T-helper 2 cell treated with Interferon-gamma antibody and Interleukin-4, amounts not matched to agents 5 μg/mL and 100 μg/mL, for 36 hours (primary cell): ENCODE measurements at regions not wholly inside any gene's neighbourhood (a gene's known extent, or its start where the extent isn't known, plus 50 kb on each side); places are given as distances from the start of the nearest gene placed in this dataset.

Experiments
- DNase-seq: peaks from one replicate; pipeline ENCODE4 v3.0.0; 2021; ENCODE audit warnings: low spot score
- H3K27ac Mint-ChIP-seq: one replicate; pipeline ENCODE4 v1.8.0; 2021; ENCODE audit warnings: mild to moderate bottlenecking, mixed read lengths
- H3K27me3 Mint-ChIP-seq: one replicate; pipeline ENCODE4 v1.8.0; 2021; ENCODE audit warnings: low read depth, mixed read lengths
- H3K36me3 Mint-ChIP-seq: one replicate; pipeline ENCODE4 v1.8.0; 2021; ENCODE audit warnings: low read depth, mixed read lengths
- H3K4me1 Mint-ChIP-seq: one replicate; pipeline ENCODE4 v1.8.0; 2021; ENCODE audit warnings: low read depth, mixed read lengths
- H3K4me3 Mint-ChIP-seq: one replicate; pipeline ENCODE4 v1.8.0; 2022; ENCODE audit warnings: mild to moderate bottlenecking, moderate library complexity, mixed read lengths
- H3K9me3 Mint-ChIP-seq: one replicate; pipeline ENCODE4 v1.8.0; 2021; ENCODE audit warnings: mixed read lengths

GRCh38 chr14:56956182-56956581, 145.9 kb upstream of the OTX2 start:
- H3K4me1 Mint-ChIP-seq, result no peaks in the 10 kb centered on the region
- no peaks in the 10 kb centered on the region for H3K9me3 Mint-ChIP-seq
- no peak for DNase-seq
- no peak overlapping the region for H3K4me3 Mint-ChIP-seq
- H3K36me3 Mint-ChIP-seq, result no peaks in the 10 kb centered on the region
- H3K27me3 Mint-ChIP-seq, result no peaks in the 10 kb centered on the region
- H3K27ac Mint-ChIP-seq, result no peak overlapping the region

- H3K9me3 Mint-ChIP-seq, result no peaks in the 10 kb centered on the region
Measured at GRCh38 chr14:56955745-56956144, 145.5 kb upstream of the OTX2 start.

GRCh38 chr14:56953884-56954283, 143.6 kb upstream of the OTX2 start:
- no peak for DNase-seq
- Mint-ChIP-seq H3K27ac (no peak overlapping the region), H3K36me3 (no peaks in the 10 kb centered on the region), H3K4me3 (no peak overlapping the region), H3K9me3 (no peaks in the 10 kb centered on the region), H3K4me1 (no peaks in the 10 kb centered on the region), H3K27me3 (no peaks in the 10 kb centered on the region)

More at GRCh38 chr14:56955745-56956144, 145.5 kb upstream of the OTX2 start:
- H3K36me3 Mint-ChIP-seq, result no peaks in the 10 kb centered on the region
- H3K27me3 Mint-ChIP-seq, result no peaks in the 10 kb centered on the region
- no peak overlapping the region for H3K27ac Mint-ChIP-seq
- H3K4me3 Mint-ChIP-seq, result no peak overlapping the region
- DNase-seq, result no peak
- no peaks in the 10 kb centered on the region for H3K4me1 Mint-ChIP-seq

DNA sequence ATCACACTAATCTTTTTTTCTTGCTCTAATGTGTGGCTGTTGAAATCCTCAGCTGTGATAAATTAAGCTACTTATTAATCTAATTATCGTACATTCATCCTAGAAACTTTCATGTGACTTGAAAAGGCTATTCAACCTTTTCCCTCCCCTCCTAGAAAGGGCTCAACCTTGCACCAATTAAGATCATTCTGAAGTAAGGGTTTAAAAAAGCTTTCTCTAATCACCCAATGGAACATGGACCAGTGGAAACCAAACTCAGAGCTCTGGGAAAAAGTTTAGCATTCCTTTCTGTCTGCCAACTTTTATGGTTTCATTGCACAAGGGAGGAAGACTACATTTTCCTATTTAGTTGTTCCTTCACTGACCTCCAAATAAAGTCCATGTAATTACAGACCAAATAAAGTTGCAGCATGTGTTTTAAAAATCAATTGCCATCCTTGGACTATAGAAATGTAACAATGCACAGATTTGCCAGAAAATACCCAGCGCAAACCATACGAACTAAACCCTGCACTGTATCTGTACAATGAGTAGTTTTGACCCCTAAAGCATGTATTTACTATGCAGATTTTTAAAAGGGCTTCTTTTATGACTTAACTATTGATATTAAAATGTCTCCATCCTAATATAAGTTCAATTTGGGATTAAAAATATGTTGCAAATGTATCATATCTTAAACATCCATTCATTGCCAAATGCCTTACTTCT, 142.6 kb upstream of the OTX2 start:
- no peaks in the 10 kb centered on the region for H3K27me3 Mint-ChIP-seq
- DNase-seq, result no peak
- no peaks in the 10 kb centered on the region for H3K4me1 Mint-ChIP-seq
- H3K27ac Mint-ChIP-seq, result no peak overlapping the region
- no peak overlapping the region for H3K4me3 Mint-ChIP-seq
- H3K36me3 Mint-ChIP-seq, result no peaks in the 10 kb centered on the region
- H3K9me3 Mint-ChIP-seq, result no peaks in the 10 kb centered on the region

- no peaks in the 10 kb centered on the region for H3K36me3 Mint-ChIP-seq
Measured at GRCh38 chr14:56949828-56950227, 139.5 kb upstream of the OTX2 start.

GRCh38 chr14:56945291-56945690, 135.0 kb upstream of the OTX2 start:
- H3K27me3 Mint-ChIP-seq, result no peaks in the 10 kb centered on the region
- no peak overlapping the region for H3K4me3 Mint-ChIP-seq
- H3K4me1 Mint-ChIP-seq, result no peaks in the 10 kb centered on the region
- H3K36me3 Mint-ChIP-seq, result no peaks in the 10 kb centered on the region
- peaks cover 5% of the 10 kb centered on the region for H3K9me3 Mint-ChIP-seq
- no peak for DNase-seq
- H3K27ac Mint-ChIP-seq, result no peak overlapping the region

More at GRCh38 chr14:56949828-56950227, 139.5 kb upstream of the OTX2 start:
- Mint-ChIP-seq H3K4me1 (no peaks in the 10 kb centered on the region), H3K4me3 (no peak overlapping the region), H3K27me3 (no peaks in the 10 kb centered on the region), H3K9me3 (no peaks in the 10 kb centered on the region), H3K27ac (no peak overlapping the region)
- DNase-seq, result no peak

DNA sequence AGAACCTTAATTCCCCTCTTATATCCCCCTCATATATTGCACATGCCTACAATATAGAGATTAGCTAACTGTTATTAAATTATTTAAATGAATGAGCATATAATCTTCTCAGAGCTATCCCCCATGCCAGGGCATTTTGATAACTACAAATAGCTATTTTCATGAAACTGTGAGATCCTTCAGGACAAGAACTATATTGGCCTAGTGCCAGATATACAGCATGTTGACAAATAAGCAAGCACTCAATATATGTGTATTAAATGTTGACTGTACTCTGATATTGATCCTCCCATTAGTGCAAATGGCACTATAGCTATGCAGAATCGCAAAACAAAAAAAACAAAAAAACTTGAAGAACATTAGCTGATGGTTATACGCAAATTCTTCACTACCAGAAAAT, 134.1 kb upstream of the OTX2 start:
- Mint-ChIP-seq H3K9me3 (peaks cover 5% of the 10 kb centered on the region), H3K4me3 (no peak overlapping the region), H3K27me3 (no peaks in the 10 kb centered on the region), H3K27ac (no peak overlapping the region), H3K36me3 (no peaks in the 10 kb centered on the region), H3K4me1 (no peaks in the 10 kb centered on the region)
- DNase-seq, result no peak

DNA sequence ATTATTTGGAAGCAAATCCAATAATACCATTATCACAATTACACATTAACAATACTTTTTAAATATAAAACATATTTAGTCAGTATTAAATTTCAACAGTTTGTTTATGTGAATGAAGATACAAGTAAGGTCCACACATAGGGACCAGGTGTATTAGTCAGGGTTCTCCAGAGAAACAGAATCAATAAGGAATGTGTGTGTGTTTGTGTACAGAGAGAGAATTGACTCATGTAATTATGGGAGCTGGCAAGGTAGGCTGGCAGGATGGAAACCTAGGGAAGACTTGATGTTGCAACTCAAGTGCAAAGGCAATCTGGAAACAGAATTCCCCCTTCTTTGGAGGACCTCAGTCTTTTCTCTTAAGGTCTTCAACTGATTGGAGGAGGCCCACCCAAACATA, 123.2 kb upstream of the OTX2 start:
- H3K4me1 Mint-ChIP-seq, result no peaks in the 10 kb centered on the region
- H3K27me3 Mint-ChIP-seq, result no peaks in the 10 kb centered on the region
- DNase-seq, result no peak
- no peak overlapping the region for H3K4me3 Mint-ChIP-seq
- H3K9me3 Mint-ChIP-seq, result no peaks in the 10 kb centered on the region
- H3K27ac Mint-ChIP-seq, result no peak overlapping the region
- no peaks in the 10 kb centered on the region for H3K36me3 Mint-ChIP-seq

- DNase-seq, result no peak
- H3K27me3 Mint-ChIP-seq, result no peaks in the 10 kb centered on the region
- no peak overlapping the region for H3K4me3 Mint-ChIP-seq
- no peaks in the 10 kb centered on the region for H3K4me1 Mint-ChIP-seq
- H3K9me3 Mint-ChIP-seq, result no peaks in the 10 kb centered on the region
- no peak overlapping the region for H3K27ac Mint-ChIP-seq
- H3K36me3 Mint-ChIP-seq, result no peaks in the 10 kb centered on the region
Measured at GRCh38 chr14:56918849-56919574, 108.7 kb upstream of the OTX2 start.

GRCh38 chr14:56905282-56905681, 95.0 kb upstream of the OTX2 start:
- Mint-ChIP-seq H3K27me3 (peaks cover 3% of the 10 kb centered on the region), H3K4me3 (no peak overlapping the region), H3K9me3 (no peaks in the 10 kb centered on the region), H3K4me1 (no peaks in the 10 kb centered on the region), H3K27ac (no peak overlapping the region), H3K36me3 (no peaks in the 10 kb centered on the region)
- no peak for DNase-seq

DNA sequence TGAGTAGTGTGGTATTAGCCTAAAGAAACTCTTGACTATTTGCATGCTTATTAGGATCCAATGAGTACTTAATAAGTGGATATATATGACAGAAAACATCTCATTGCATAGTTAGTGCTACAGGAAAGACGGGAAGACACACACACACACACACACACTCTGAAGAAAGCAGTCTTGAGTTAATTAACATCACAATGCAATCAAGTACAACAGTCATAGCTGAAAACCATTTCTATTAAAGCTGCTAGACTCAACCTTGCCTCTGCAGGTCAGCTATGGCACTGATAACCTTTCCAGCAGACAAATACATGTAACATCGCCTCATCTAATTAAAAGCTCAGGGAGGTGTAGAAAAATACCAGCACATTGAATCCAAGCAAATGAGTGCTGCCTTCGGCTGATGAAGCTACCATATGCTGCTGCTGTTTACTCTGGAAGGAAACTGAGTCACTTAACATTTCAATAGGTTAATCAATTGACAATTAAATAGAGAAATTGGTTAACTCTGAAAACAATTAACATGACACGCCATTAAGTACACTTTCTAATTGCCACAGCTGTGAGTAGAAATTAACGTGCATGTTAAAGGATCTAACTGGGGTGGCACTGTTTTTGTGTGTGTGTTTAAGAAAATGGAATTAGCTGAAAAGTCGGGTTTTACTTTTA, 93.2 kb upstream of the OTX2 start:
- H3K27me3 Mint-ChIP-seq, result peaks cover 3% of the 10 kb centered on the region
- H3K36me3 Mint-ChIP-seq, result no peaks in the 10 kb centered on the region
- H3K4me1 Mint-ChIP-seq, result no peaks in the 10 kb centered on the region
- no peak overlapping the region for H3K27ac Mint-ChIP-seq
- no peak overlapping the region for H3K4me3 Mint-ChIP-seq
- H3K9me3 Mint-ChIP-seq, result no peaks in the 10 kb centered on the region
- DNase-seq, result no peak

- H3K9me3 Mint-ChIP-seq, result no peaks in the 10 kb centered on the region
- H3K4me3 Mint-ChIP-seq, result no peak overlapping the region
- H3K27me3 Mint-ChIP-seq, result peaks cover 3% of the 10 kb centered on the region
- H3K36me3 Mint-ChIP-seq, result no peaks in the 10 kb centered on the region
- DNase-seq, result no peak
- no peak overlapping the region for H3K27ac Mint-ChIP-seq
- no peaks in the 10 kb centered on the region for H3K4me1 Mint-ChIP-seq
Measured at GRCh38 chr14:56902385-56902784, 92.1 kb upstream of the OTX2 start.

DNA sequence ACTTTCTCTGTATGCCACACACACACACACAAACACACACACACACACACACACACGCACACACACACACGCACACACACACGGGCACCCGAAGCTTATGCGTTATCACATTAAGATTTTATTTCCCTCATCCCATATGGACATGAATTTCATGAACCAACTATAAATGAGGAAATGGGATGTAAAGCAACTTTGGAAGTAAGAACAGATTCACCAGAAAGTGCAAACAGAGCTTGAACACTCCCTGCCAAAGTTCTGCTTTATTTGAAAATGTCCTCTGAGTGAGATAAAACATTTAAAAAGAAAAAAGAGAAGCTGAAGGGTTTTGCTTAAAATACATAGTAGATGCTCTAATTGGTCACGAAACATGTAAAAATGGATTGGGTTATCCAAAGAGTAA, 90.4 kb upstream of the OTX2 start:
- H3K27me3 Mint-ChIP-seq, result peaks cover 3% of the 10 kb centered on the region
- DNase-seq, result no peak
- H3K4me1 Mint-ChIP-seq, result no peaks in the 10 kb centered on the region
- no peaks in the 10 kb centered on the region for H3K36me3 Mint-ChIP-seq
- H3K9me3 Mint-ChIP-seq, result no peaks in the 10 kb centered on the region
- H3K27ac Mint-ChIP-seq, result no peak overlapping the region
- no peak overlapping the region for H3K4me3 Mint-ChIP-seq

DNA sequence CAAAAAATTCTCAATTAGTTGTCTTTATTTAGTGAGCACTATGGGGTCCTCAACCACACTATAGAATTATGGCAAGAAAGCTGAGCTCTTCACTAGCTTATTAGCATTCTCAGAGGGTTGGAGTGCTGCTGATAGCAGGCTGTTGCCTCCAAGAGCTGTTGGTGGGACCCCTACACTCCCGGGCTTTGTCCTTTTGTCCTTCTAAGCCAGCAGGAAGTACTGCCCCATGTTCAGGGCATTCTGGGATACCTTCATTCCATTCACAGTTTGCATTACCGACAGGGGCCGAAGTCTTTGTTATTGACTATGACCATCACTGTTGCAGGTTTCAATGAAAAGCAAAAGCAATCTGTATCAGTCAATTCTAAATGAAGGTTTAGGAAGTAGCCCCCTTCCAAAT, 89.5 kb upstream of the OTX2 start:
- H3K27me3 Mint-ChIP-seq, result peaks cover 3% of the 10 kb centered on the region
- DNase-seq, result no peak
- H3K27ac Mint-ChIP-seq, result no peak overlapping the region
- no peaks in the 10 kb centered on the region for H3K36me3 Mint-ChIP-seq
- H3K4me3 Mint-ChIP-seq, result no peak overlapping the region
- no peaks in the 10 kb centered on the region for H3K4me1 Mint-ChIP-seq
- no peaks in the 10 kb centered on the region for H3K9me3 Mint-ChIP-seq
